Ishikawa (cell line): ENCODE measurements at regions not wholly inside any gene's neighbourhood (a gene's known extent, or its start where the extent isn't known, plus 50 kb on each side); places are given as distances from the start of the nearest gene placed in this dataset.

Experiments
- EP300 ChIP-seq: IDR thresholded peaks from 2 replicates; pipeline ENCODE4 v1.6.1; 2012; ENCODE audit warnings: borderline replicate concordance
- TAF1 ChIP-seq: IDR thresholded peaks from 2 replicates; pipeline ENCODE4 v1.6.1; 2012; ENCODE audit warnings: low read depth, mild to moderate bottlenecking
- YY1 ChIP-seq: IDR thresholded peaks from 2 replicates; pipeline ENCODE4 v1.6.1; 2012; ENCODE audit warnings: low read depth
- TF ChIP-seq, protein P1 (sequence below): IDR thresholded peaks from 2 replicates; pipeline ENCODE4 v1.6.1; 2012; ENCODE audit warnings: low read depth, mild to moderate bottlenecking
- TF ChIP-seq, protein P2 (sequence below): IDR thresholded peaks from 2 replicates; pipeline ENCODE4 v1.6.1; 2012

DNA sequence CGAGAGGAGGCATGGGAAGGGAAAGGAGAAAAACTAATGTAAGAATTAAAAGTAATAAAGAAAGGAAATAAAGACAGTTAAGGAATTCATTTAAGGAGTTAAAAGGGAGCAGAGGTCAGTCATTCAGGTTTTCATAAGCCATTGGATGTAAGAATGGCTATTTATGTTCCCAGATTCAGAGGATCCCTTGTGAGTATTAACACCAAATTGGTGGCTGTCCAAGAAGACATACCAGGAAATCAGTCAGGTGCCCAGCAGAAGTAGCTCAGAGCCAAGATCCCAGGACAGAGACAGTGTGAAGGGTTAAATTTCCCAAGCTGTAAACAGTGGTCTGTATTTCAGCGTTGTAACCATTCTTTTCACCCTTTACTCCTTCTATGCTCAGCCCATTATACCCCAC, 550.4 kb downstream of the BCL11A start:
- TF ChIP-seq, protein P1, sequence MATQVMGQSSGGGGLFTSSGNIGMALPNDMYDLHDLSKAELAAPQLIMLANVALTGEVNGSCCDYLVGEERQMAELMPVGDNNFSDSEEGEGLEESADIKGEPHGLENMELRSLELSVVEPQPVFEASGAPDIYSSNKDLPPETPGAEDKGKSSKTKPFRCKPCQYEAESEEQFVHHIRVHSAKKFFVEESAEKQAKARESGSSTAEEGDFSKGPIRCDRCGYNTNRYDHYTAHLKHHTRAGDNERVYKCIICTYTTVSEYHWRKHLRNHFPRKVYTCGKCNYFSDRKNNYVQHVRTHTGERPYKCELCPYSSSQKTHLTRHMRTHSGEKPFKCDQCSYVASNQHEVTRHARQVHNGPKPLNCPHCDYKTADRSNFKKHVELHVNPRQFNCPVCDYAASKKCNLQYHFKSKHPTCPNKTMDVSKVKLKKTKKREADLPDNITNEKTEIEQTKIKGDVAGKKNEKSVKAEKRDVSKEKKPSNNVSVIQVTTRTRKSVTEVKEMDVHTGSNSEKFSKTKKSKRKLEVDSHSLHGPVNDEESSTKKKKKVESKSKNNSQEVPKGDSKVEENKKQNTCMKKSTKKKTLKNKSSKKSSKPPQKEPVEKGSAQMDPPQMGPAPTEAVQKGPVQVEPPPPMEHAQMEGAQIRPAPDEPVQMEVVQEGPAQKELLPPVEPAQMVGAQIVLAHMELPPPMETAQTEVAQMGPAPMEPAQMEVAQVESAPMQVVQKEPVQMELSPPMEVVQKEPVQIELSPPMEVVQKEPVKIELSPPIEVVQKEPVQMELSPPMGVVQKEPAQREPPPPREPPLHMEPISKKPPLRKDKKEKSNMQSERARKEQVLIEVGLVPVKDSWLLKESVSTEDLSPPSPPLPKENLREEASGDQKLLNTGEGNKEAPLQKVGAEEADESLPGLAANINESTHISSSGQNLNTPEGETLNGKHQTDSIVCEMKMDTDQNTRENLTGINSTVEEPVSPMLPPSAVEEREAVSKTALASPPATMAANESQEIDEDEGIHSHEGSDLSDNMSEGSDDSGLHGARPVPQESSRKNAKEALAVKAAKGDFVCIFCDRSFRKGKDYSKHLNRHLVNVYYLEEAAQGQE: no peak
- TF ChIP-seq, protein P2, sequence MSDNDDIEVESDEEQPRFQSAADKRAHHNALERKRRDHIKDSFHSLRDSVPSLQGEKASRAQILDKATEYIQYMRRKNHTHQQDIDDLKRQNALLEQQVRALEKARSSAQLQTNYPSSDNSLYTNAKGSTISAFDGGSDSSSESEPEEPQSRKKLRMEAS: no peak
- TF ChIP-seq TAF1 (no peak), EP300 (no peak), YY1 (no peak)
